ENCODE measurements at regions not wholly inside any gene's neighbourhood (a gene's known extent, or its start where the extent isn't known, plus 50 kb on each side); places are given as distances from the start of the nearest gene placed in this dataset.

DNA sequence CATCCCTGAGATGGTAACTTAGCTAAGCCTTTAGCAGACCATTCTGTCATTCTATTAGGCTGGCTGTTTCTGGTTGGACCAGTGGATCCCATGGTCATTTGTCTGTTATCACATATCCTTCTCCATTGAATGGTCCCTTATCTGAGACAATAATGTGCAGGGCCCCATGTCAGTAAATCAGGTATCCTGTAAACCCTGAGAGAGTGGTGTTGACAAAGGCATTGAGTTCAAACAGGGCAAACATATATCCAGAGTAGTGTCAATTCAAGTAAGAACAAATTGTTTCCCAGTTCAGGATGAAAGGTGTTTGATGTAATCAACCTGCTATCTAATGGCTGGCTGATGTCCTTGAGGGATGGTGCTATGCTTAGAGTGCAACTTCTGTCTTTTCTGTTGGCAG, 126.2 kb downstream of the LINC00237 start (continued):
- TF ChIP-seq, protein P1, sequence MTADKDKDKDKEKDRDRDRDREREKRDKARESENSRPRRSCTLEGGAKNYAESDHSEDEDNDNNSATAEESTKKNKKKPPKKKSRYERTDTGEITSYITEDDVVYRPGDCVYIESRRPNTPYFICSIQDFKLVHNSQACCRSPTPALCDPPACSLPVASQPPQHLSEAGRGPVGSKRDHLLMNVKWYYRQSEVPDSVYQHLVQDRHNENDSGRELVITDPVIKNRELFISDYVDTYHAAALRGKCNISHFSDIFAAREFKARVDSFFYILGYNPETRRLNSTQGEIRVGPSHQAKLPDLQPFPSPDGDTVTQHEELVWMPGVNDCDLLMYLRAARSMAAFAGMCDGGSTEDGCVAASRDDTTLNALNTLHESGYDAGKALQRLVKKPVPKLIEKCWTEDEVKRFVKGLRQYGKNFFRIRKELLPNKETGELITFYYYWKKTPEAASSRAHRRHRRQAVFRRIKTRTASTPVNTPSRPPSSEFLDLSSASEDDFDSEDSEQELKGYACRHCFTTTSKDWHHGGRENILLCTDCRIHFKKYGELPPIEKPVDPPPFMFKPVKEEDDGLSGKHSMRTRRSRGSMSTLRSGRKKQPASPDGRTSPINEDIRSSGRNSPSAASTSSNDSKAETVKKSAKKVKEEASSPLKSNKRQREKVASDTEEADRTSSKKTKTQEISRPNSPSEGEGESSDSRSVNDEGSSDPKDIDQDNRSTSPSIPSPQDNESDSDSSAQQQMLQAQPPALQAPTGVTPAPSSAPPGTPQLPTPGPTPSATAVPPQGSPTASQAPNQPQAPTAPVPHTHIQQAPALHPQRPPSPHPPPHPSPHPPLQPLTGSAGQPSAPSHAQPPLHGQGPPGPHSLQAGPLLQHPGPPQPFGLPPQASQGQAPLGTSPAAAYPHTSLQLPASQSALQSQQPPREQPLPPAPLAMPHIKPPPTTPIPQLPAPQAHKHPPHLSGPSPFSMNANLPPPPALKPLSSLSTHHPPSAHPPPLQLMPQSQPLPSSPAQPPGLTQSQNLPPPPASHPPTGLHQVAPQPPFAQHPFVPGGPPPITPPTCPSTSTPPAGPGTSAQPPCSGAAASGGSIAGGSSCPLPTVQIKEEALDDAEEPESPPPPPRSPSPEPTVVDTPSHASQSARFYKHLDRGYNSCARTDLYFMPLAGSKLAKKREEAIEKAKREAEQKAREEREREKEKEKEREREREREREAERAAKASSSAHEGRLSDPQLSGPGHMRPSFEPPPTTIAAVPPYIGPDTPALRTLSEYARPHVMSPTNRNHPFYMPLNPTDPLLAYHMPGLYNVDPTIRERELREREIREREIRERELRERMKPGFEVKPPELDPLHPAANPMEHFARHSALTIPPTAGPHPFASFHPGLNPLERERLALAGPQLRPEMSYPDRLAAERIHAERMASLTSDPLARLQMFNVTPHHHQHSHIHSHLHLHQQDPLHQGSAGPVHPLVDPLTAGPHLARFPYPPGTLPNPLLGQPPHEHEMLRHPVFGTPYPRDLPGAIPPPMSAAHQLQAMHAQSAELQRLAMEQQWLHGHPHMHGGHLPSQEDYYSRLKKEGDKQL (CRISPR knock-in tag; IDR thresholded peaks at IDR 0.05; ENCODE audit: low read depth) = peak; percentile 96
- TF ChIP-seq, protein P2, sequence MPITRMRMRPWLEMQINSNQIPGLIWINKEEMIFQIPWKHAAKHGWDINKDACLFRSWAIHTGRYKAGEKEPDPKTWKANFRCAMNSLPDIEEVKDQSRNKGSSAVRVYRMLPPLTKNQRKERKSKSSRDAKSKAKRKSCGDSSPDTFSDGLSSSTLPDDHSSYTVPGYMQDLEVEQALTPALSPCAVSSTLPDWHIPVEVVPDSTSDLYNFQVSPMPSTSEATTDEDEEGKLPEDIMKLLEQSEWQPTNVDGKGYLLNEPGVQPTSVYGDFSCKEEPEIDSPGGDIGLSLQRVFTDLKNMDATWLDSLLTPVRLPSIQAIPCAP (CRISPR knock-in tag; IDR thresholded peaks at IDR 0.05; ENCODE audit: low read depth) = no peak
- no peak for TF ChIP-seq FOXA1 (IDR thresholded peaks at IDR 0.05)
- TF ChIP-seq FOXA1 (CRISPR knock-in tag; IDR thresholded peaks at IDR 0.05) = peak; percentile 97
- TF ChIP-seq HOXD1 (CRISPR knock-in tag; IDR thresholded peaks at IDR 0.05) = no peak
- no peak for TF ChIP-seq ERF (CRISPR knock-in tag; IDR thresholded peaks at IDR 0.05)
- TF ChIP-seq HDAC2 (CRISPR knock-in tag; IDR thresholded peaks at IDR 0.05) = peak; percentile 31; the same call in 1 of the 2 replicates
- no peak for TF ChIP-seq MED1 (CRISPR knock-in tag; IDR thresholded peaks at IDR 0.05)
- no peak for TF ChIP-seq SP140L (CRISPR knock-in tag; IDR thresholded peaks at IDR 0.05; ENCODE audit: borderline replicate concordance)
- peak in 1 of 2 experiments; percentile 39; a peak in 1 of 4 replicates for TF ChIP-seq EP300 (IDR thresholded peaks at IDR 0.05; ENCODE audit: low read depth in 2 of 2, low read length in 2 of 2)
- TF ChIP-seq EP300 (CRISPR knock-in tag; IDR thresholded peaks at IDR 0.05; ENCODE audit: borderline replicate concordance) = no peak; the same call in 1 of the 2 replicates
- TF ChIP-seq TCF7 (IDR thresholded peaks at IDR 0.05; ENCODE audit: low read depth) = peak; percentile 93
- TF ChIP-seq, protein P3, sequence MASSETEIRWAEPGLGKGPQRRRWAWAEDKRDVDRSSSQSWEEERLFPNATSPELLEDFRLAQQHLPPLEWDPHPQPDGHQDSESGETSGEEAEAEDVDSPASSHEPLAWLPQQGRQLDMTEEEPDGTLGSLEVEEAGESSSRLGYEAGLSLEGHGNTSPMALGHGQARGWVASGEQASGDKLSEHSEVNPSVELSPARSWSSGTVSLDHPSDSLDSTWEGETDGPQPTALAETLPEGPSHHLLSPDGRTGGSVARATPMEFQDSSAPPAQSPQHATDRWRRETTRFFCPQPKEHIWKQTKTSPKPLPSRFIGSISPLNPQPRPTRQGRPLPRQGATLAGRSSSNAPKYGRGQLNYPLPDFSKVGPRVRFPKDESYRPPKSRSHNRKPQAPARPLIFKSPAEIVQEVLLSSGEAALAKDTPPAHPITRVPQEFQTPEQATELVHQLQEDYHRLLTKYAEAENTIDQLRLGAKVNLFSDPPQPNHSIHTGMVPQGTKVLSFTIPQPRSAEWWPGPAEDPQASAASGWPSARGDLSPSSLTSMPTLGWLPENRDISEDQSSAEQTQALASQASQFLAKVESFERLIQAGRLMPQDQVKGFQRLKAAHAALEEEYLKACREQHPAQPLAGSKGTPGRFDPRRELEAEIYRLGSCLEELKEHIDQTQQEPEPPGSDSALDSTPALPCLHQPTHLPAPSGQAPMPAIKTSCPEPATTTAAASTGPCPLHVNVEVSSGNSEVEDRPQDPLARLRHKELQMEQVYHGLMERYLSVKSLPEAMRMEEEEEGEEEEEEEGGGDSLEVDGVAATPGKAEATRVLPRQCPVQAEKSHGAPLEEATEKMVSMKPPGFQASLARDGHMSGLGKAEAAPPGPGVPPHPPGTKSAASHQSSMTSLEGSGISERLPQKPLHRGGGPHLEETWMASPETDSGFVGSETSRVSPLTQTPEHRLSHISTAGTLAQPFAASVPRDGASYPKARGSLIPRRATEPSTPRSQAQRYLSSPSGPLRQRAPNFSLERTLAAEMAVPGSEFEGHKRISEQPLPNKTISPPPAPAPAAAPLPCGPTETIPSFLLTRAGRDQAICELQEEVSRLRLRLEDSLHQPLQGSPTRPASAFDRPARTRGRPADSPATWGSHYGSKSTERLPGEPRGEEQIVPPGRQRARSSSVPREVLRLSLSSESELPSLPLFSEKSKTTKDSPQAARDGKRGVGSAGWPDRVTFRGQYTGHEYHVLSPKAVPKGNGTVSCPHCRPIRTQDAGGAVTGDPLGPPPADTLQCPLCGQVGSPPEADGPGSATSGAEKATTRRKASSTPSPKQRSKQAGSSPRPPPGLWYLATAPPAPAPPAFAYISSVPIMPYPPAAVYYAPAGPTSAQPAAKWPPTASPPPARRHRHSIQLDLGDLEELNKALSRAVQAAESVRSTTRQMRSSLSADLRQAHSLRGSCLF (CRISPR knock-in tag; IDR thresholded peaks at IDR 0.05; ENCODE audit: borderline replicate concordance) = no peak
- no peak for TF ChIP-seq SALL2 (CRISPR knock-in tag; IDR thresholded peaks at IDR 0.05)
- TF ChIP-seq SOX5 (CRISPR knock-in tag; IDR thresholded peaks at IDR 0.05; ENCODE audit: borderline replicate concordance) = peak; percentile 73; the same call in 1 of the 2 replicates
- TF ChIP-seq, protein P4, sequence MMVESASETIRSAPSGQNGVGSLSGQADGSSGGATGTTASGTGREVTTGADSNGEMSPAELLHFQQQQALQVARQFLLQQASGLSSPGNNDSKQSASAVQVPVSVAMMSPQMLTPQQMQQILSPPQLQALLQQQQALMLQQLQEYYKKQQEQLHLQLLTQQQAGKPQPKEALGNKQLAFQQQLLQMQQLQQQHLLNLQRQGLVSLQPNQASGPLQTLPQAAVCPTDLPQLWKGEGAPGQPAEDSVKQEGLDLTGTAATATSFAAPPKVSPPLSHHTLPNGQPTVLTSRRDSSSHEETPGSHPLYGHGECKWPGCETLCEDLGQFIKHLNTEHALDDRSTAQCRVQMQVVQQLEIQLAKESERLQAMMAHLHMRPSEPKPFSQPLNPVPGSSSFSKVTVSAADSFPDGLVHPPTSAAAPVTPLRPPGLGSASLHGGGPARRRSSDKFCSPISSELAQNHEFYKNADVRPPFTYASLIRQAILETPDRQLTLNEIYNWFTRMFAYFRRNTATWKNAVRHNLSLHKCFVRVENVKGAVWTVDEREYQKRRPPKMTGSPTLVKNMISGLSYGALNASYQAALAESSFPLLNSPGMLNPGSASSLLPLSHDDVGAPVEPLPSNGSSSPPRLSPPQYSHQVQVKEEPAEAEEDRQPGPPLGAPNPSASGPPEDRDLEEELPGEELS (CRISPR knock-in tag; IDR thresholded peaks at IDR 0.05) = peak; percentile 40; the same call in 1 of the 2 replicates
- TF ChIP-seq RNF2 (conservative IDR thresholded peaks at IDR 0.05; ENCODE audit: low read depth) = no peak
- no peak for TF ChIP-seq FOXM1 (CRISPR knock-in tag; IDR thresholded peaks at IDR 0.05)
